OCI-LY7 (cell line): ENCODE measurements at regions not wholly inside any gene's neighbourhood (a gene's known extent, or its start where the extent isn't known, plus 50 kb on each side); places are given as distances from the start of the nearest gene placed in this dataset.

Experiments used
- BruUV-seq: library from RNA; stranded (reverse); fragments of 400-500 nt; replicated peaks from 2 replicates; lab custom pipeline; 2021; lab: Mats Ljungman, UMichigan
- CTCF ChIA-PET: fragments of 300-600 bp; sonication (Branson Sonifier 250); formaldehyde crosslinking; loops from one replicate; lab custom pipeline; 2022; ENCODE audit warnings: antibody characterized with exemption; ENCODE audit not compliant: unreplicated experiment; lab: Charles Lee
- POLR2A ChIA-PET: fragments of 300-600 bp; sonication (Branson Sonifier 250); formaldehyde crosslinking; loops from one replicate; lab custom pipeline; 2022; ENCODE audit warnings: antibody characterized with exemption; lab: Charles Lee
- DNase-seq: peaks from one replicate; pipeline ENCODE4 v3.0.0-alpha.2; 2015; ENCODE audit warnings: low spot score
- H2AFZ ChIP-seq: fragments of 200-600 bp; sonication (generic), shearing (Covaris generic); 2 replicates; pipeline ENCODE4 v1.6.1; 2014; ENCODE audit warnings: mild to moderate bottlenecking, antibody characterized with exemption, low read length, moderate library complexity
- H3K27ac ChIP-seq: fragments of 200-600 bp; sonication (generic); 2 replicates; pipeline ENCODE4 v1.5.1; 2014; ENCODE audit warnings: mixed run types, low read depth, mild to moderate bottlenecking, moderate library complexity, low read length, inconsistent platforms; ENCODE audit not compliant: poor library complexity, severe bottlenecking
- H3K36me3 ChIP-seq: fragments of 200-600 bp; sonication (generic); 2 replicates; pipeline ENCODE4 v1.6.1; 2014; ENCODE audit warnings: mild to moderate bottlenecking, antibody characterized with exemption, low read length, moderate library complexity, mixed read lengths; ENCODE audit not compliant: insufficient read depth
- H3K4me1 ChIP-seq: fragments of 200-600 bp; sonication (generic); 2 replicates; pipeline ENCODE4 v1.5.1; 2014; ENCODE audit warnings: mild to moderate bottlenecking, low read length; ENCODE audit not compliant: insufficient read depth, poor library complexity, severe bottlenecking
- H3K4me2 ChIP-seq: fragments of 200-600 bp; sonication (generic); 2 replicates; pipeline ENCODE4 v1.6.1; 2014; ENCODE audit warnings: mild to moderate bottlenecking, low read length
- H3K4me3 ChIP-seq: fragments of 200-600 bp; sonication (generic); 2 replicates; pipeline ENCODE4 v1.5.1; 2014; ENCODE audit warnings: mild to moderate bottlenecking, low read depth, low read length; ENCODE audit not compliant: poor library complexity, severe bottlenecking
- H3K79me2 ChIP-seq: fragments of 200-600 bp; sonication (generic); 2 replicates; pipeline ENCODE4 v1.6.1; 2016; ENCODE audit warnings: low read depth, mild to moderate bottlenecking, low read length, moderate library complexity, mixed read lengths; ENCODE audit not compliant: insufficient read depth
- H3K9me2 ChIP-seq: fragments of 200-600 bp; sonication (generic); 2 replicates; pipeline ENCODE4 v1.6.1; 2016; ENCODE audit warnings: mild to moderate bottlenecking, low read length, mixed read lengths; ENCODE audit not compliant: insufficient read depth
- H3K9me3 ChIP-seq: fragments of 200-600 bp; sonication (generic); 2 replicates; pipeline ENCODE4 v1.6.1; 2014; ENCODE audit warnings: mild to moderate bottlenecking, mixed run types, low read length, mixed read lengths
- H4K20me1 ChIP-seq: fragments of 200-600 bp; sonication (generic); 2 replicates; pipeline ENCODE4 v1.6.1; 2014; ENCODE audit warnings: mild to moderate bottlenecking, antibody characterized with exemption, low read length, moderate library complexity, mixed read lengths; ENCODE audit not compliant: insufficient read depth
- CTCF ChIP-seq: fragments of 200-600 bp; sonication (generic); conservative IDR thresholded peaks from 2 replicates; pipeline ENCODE4 v1.5.1; 2014; ENCODE audit warnings: mild to moderate bottlenecking, antibody characterized with exemption, low read length, moderate library complexity, mixed read lengths
- EZH2phosphoT487 ChIP-seq: fragments of 200-600 bp; sonication (generic); IDR thresholded peaks from 2 replicates; pipeline ENCODE4 v1.6.1; 2018; ENCODE audit warnings: low read depth, borderline replicate concordance, mild to moderate bottlenecking, mixed run types, antibody characterized with exemption, low read length, moderate library complexity, mixed read lengths
- intact Hi-C: fragments of 100-400 bp; cut with micrococcal nuclease; formaldehyde crosslinking; loops from one replicate; pipeline ENCODE4 v1.10.0; 2022; ENCODE audit not compliant: unreplicated experiment

GRCh38 chr7:125773113-125773785, 843.6 kb upstream of the POT1 start:
- Histone ChIP-seq H3K36me3 (no peaks in the 10 kb centered on the region), H3K79me2 (no peaks in the 10 kb centered on the region), H4K20me1 (no peaks in the 10 kb centered on the region), H3K27ac (no peak overlapping the region), H3K9me2 (no peaks in the 10 kb centered on the region), H3K4me2 (no peak overlapping the region), H3K4me3 (no peak overlapping the region), H2AFZ (no peak overlapping the region), H3K9me3 (no peaks in the 10 kb centered on the region), H3K4me1 (no peaks in the 10 kb centered on the region)
- TF ChIP-seq CTCF (no peak), EZH2phosphoT487 (no peak)
- no TSS peak for BruUV-seq
- ChIA-PET CTCF (interaction anchor here (0.5 kb wide), 1 partner anchor 1566 kb away, joined by 3 read pairs; no protein-coding TSS in a partner anchor), POLR2A (interaction anchor here (1.0 to 1.1 kb wide), 2 partner anchors 53 to 68 kb away, joined by 3 read pairs; no protein-coding TSS in a partner anchor)
- intact Hi-C loops = no loop called here
- no peak for DNase-seq

GRCh38 chr7:125747966-125748365, 818.3 kb upstream of the POT1 start:
- Histone ChIP-seq H3K9me3 (no peaks in the 10 kb centered on the region), H4K20me1 (no peaks in the 10 kb centered on the region), H3K79me2 (no peaks in the 10 kb centered on the region), H3K9me2 (no peaks in the 10 kb centered on the region), H3K4me1 (no peaks in the 10 kb centered on the region), H3K36me3 (no peaks in the 10 kb centered on the region), H2AFZ (no peak overlapping the region), H3K4me3 (no peak overlapping the region), H3K27ac (no peak overlapping the region), H3K4me2 (no peak overlapping the region)
- CTCF ChIA-PET = no interaction called here
- no peak for TF ChIP-seq CTCF
- TF ChIP-seq EZH2phosphoT487 = no peak
- DNase-seq = no peak
- intact Hi-C loops = no loop called here
- BruUV-seq = no TSS peak
- POLR2A ChIA-PET = no interaction called here

- BruUV-seq = no TSS peak
- Histone ChIP-seq H2AFZ (no peak overlapping the region), H4K20me1 (no peaks in the 10 kb centered on the region), H3K79me2 (no peaks in the 10 kb centered on the region), H3K4me1 (no peaks in the 10 kb centered on the region), H3K36me3 (no peaks in the 10 kb centered on the region), H3K4me3 (no peak overlapping the region), H3K9me3 (no peaks in the 10 kb centered on the region), H3K9me2 (no peaks in the 10 kb centered on the region), H3K27ac (no peak overlapping the region), H3K4me2 (no peak overlapping the region)
- no peak for DNase-seq
- POLR2A ChIA-PET = no interaction called here
- TF ChIP-seq EZH2phosphoT487 (no peak), CTCF (no peak)
- intact Hi-C loops = no loop called here
- CTCF ChIA-PET = no interaction called here
These were observed 816.9 kb upstream of the POT1 start for GRCh38 chr7:125746510-125746909.
